HFFc6 (cell line): ENCODE measurements at regions not wholly inside any gene's neighbourhood (a gene's known extent, or its start where the extent isn't known, plus 50 kb on each side); places are given as distances from the start of the nearest gene placed in this dataset.

Experiments used
- DNase-seq: peaks from one replicate; pipeline ENCODE4 v3.0.0-alpha.2; 2018
- H3K27ac Mint-ChIP-seq: 2 replicates; pipeline ENCODE4 v1.8.0; 2020; ENCODE audit warnings: mild to moderate bottlenecking, mixed read lengths
- H3K27me3 Mint-ChIP-seq: 2 replicates; pipeline ENCODE4 v1.8.0; 2021; ENCODE audit warnings: mild to moderate bottlenecking, moderate library complexity, mixed read lengths; ENCODE audit not compliant: insufficient read depth
- H3K36me3 Mint-ChIP-seq: 2 replicates; pipeline ENCODE4 v1.8.0; 2021; ENCODE audit warnings: low read depth, mixed read lengths
- H3K4me1 Mint-ChIP-seq: 2 replicates; pipeline ENCODE4 v1.8.0; 2020; ENCODE audit warnings: low read depth, mixed read lengths
- H3K4me3 Mint-ChIP-seq: 2 replicates; pipeline ENCODE4 v1.8.0; 2020; ENCODE audit warnings: mild to moderate bottlenecking, moderate library complexity, mixed read lengths
- H3K9me3 Mint-ChIP-seq: 2 replicates; pipeline ENCODE4 v1.8.0; 2020; ENCODE audit warnings: mild to moderate bottlenecking, mixed read lengths
- TF ChIP-seq, protein P1 (sequence below): fragments of 200-600 bp; sonication (generic); IDR thresholded peaks from 2 replicates; pipeline ENCODE4 v1.5.0; 2021; ENCODE audit warnings: antibody characterized with exemption, mild to moderate bottlenecking

DNA sequence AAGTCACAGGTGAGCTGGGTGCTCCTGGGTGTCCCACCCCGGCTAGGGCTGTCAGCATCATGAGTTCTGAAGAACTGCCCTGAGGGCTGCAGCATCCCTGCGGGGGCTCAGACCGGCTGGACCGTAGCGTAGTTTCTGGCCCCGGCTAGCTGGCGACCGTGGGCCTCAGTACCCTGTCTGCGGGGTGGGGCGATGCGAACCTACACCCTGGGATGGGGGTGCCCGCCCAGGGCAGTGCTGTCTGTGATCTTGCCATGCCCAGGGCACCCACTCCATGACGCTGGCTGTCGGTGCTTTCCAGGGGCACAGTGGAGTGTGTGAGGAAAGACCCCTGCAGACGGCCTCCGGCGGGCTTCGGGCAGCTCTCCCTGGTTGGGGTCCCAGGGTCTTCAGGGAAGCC, 66.5 kb upstream of the IRX4 start:
- TF ChIP-seq, protein P1, sequence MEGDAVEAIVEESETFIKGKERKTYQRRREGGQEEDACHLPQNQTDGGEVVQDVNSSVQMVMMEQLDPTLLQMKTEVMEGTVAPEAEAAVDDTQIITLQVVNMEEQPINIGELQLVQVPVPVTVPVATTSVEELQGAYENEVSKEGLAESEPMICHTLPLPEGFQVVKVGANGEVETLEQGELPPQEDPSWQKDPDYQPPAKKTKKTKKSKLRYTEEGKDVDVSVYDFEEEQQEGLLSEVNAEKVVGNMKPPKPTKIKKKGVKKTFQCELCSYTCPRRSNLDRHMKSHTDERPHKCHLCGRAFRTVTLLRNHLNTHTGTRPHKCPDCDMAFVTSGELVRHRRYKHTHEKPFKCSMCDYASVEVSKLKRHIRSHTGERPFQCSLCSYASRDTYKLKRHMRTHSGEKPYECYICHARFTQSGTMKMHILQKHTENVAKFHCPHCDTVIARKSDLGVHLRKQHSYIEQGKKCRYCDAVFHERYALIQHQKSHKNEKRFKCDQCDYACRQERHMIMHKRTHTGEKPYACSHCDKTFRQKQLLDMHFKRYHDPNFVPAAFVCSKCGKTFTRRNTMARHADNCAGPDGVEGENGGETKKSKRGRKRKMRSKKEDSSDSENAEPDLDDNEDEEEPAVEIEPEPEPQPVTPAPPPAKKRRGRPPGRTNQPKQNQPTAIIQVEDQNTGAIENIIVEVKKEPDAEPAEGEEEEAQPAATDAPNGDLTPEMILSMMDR: no peak
- DNase-seq: no peak

DNA sequence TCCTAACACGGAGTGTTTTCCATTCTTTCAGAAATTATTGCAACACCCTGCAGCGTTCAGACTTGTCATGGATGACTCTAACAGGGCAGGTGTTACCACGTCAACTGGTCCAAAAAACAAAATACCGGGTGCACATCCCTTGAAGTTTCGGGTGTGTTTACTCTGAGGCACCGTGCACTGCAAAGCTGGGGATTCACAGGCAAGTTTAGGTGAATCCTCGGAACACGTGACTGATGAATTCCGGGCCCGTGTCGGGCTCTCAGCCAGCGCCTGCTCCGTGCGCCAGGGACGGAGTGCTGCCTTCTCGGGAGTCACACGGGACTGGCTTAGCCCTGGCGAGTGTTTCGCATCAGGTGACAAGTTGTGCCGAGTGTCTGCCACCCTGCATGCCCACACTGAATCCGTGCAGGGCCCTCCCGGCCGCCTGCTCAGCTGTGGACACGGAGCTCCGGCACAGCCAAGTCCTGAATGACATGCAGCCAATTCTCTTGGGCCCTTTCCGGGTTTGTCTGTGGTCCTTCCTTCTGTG, 66.0 kb upstream of the IRX4 start:
- Mint-ChIP-seq H3K9me3 (peaks cover 43% of the 10 kb centered on the region), H3K27ac (no peak overlapping the region), H3K4me3 (no peak overlapping the region), H3K36me3 (peaks cover 11% of the 10 kb centered on the region), H3K27me3 (peaks cover 9% of the 10 kb centered on the region), H3K4me1 (no peaks in the 10 kb centered on the region)
- TF ChIP-seq, protein P1: no peak
- no peak for DNase-seq

More for the DNA sequence above, 66.5 kb upstream of the IRX4 start:
- Mint-ChIP-seq H3K36me3 (peaks cover 11% of the 10 kb centered on the region), H3K27ac (no peak overlapping the region), H3K4me3 (no peak overlapping the region), H3K4me1 (no peaks in the 10 kb centered on the region), H3K27me3 (peaks cover 6% of the 10 kb centered on the region), H3K9me3 (peaks cover 40% of the 10 kb centered on the region)

DNA sequence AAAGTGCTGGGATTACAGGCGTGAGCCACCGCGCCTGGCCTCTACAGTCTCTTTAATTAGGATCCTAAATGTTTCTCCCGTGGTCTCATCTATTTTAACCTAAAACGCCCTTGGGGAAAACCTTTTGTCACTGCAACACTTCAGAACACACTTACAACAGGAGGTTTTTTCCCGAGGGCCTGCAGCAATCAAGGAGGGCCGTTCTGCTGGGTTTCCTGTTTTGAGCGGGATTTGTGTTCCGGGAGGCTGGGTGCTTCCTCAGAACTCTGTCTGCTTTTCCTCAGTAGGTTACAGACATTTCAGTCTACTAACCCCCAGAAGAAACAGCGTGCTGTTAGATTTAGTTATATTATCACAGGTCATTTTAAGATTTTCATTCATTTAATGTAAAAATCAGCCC, 65.4 kb upstream of the IRX4 start:
- TF ChIP-seq, protein P1: no peak
- no peak overlapping the region for H3K27ac Mint-ChIP-seq
- H3K4me3 Mint-ChIP-seq: no peak overlapping the region
- peaks cover 10% of the 10 kb centered on the region for H3K27me3 Mint-ChIP-seq
- DNase-seq: no peak
- H3K36me3 Mint-ChIP-seq: peaks cover 11% of the 10 kb centered on the region
- no peaks in the 10 kb centered on the region for H3K4me1 Mint-ChIP-seq
- peaks cover 41% of the 10 kb centered on the region for H3K9me3 Mint-ChIP-seq

DNA sequence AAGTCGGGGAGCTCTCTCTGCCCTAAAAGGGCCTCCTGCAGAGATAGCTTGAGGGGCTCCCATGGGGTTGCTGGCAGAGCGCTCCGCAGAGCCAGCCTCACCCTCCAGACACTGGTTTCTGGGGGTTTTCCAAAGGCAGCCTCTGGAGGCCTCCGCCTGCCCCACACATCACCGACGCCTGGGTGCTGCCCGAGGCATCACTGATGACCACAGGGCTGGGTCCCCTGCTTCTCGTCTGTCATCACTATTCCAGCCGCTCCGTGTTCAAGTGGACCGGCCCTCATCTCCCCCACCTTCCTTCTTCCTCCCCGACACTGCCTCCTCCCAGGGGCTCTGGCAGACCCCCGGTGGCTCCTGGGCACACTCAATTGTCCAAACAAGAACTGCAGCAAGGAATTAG, 64.1 kb upstream of the IRX4 start:
- Mint-ChIP-seq H3K27me3 (peaks cover 10% of the 10 kb centered on the region), H3K4me1 (no peaks in the 10 kb centered on the region), H3K36me3 (peaks cover 11% of the 10 kb centered on the region), H3K9me3 (peaks cover 34% of the 10 kb centered on the region), H3K27ac (no peak overlapping the region), H3K4me3 (no peak overlapping the region)
- TF ChIP-seq, protein P1: no peak
- no peak for DNase-seq

DNA sequence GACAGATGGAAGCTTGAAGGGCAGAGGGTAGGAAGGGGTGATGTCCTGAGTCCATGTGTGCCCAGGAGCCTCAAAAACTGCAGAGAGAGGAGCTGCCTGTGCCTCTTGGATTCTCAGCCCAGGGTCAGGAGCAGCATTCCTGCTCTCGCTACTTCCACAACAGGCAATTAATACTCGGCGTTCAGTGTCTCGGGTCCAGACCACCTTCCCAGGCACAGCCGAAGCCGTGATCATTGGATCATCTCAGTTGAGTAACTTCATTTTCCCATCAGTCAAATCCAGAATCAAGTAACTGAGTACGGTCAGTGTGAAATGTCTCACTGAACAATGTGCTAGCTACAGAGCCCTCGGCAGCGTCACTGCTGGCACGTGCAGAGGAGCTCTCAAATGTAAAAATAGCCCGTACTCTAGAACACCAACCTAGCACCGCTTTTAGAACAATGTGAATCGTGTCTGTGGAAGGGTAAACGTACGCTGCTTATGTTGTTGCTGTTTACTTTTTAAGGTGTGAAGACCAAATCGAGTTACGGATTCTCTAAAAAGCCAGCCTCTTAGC, 63.5 kb upstream of the IRX4 start:
- Mint-ChIP-seq H3K4me1 (no peaks in the 10 kb centered on the region), H3K4me3 (no peak overlapping the region), H3K36me3 (peaks cover 6% of the 10 kb centered on the region), H3K27ac (no peak overlapping the region), H3K9me3 (peaks cover 29% of the 10 kb centered on the region), H3K27me3 (peaks cover 10% of the 10 kb centered on the region)
- TF ChIP-seq, protein P1: no peak
- DNase-seq: no peak
